Loucy (cell line): ENCODE measurements at regions not wholly inside any gene's neighbourhood (a gene's known extent, or its start where the extent isn't known, plus 50 kb on each side); places are given as distances from the start of the nearest gene placed in this dataset.

Experiments used
- H2AFZ ChIP-seq: fragments of 200-600 bp; sonication (generic); 2 replicates; pipeline ENCODE4 v1.6.0; 2016; ENCODE audit warnings: antibody characterized with exemption, mild to moderate bottlenecking, low read length, moderate library complexity
- H3F3A ChIP-seq: fragments of 200-600 bp; 2 replicates; pipeline ENCODE4 v1.6.0; 2016; ENCODE audit warnings: antibody characterized with exemption, low read depth, mild to moderate bottlenecking
- H3K27me3 ChIP-seq: fragments of 200-600 bp; sonication (generic); 2 replicates; pipeline ENCODE4 v1.6.1; 2014; ENCODE audit warnings: low read length, mild to moderate bottlenecking; ENCODE audit not compliant: insufficient read depth, poor library complexity, severe bottlenecking
- H3K36me3 ChIP-seq: fragments of 200-600 bp; sonication (generic); 2 replicates; pipeline ENCODE4 v1.6.1; 2016; ENCODE audit warnings: low read length; ENCODE audit not compliant: insufficient read depth
- H3K4me1 ChIP-seq: fragments of 200-600 bp; sonication (generic); 2 replicates; pipeline ENCODE4 v1.5.1; 2014; ENCODE audit warnings: low read length, mild to moderate bottlenecking; ENCODE audit not compliant: insufficient read depth, poor library complexity, severe bottlenecking
- H3K4me2 ChIP-seq: fragments of 200-600 bp; sonication (generic); 2 replicates; pipeline ENCODE4 v1.6.0; 2014; ENCODE audit warnings: antibody characterized with exemption, low read length, low read depth, mild to moderate bottlenecking; ENCODE audit not compliant: poor library complexity, severe bottlenecking
- H3K4me3 ChIP-seq: fragments of 200-600 bp; sonication (generic); 2 replicates; pipeline ENCODE4 v1.5.1; 2014; ENCODE audit warnings: low read length, mild to moderate bottlenecking, mixed read lengths; ENCODE audit not compliant: poor library complexity, severe bottlenecking
- H3K79me2 ChIP-seq: fragments of 200-600 bp; sonication (generic); 2 replicates; pipeline ENCODE4 v1.6.1; 2014; ENCODE audit warnings: low read length; ENCODE audit not compliant: insufficient read depth
- H3K9ac ChIP-seq: fragments of 200-600 bp; sonication (generic); 2 replicates; pipeline ENCODE4 v1.6.0; 2014; ENCODE audit warnings: mild to moderate bottlenecking, low read depth, low read length, moderate library complexity; ENCODE audit not compliant: poor library complexity, severe bottlenecking
- H3K9me2 ChIP-seq: fragments of 200-600 bp; sonication (generic); replicated peaks from 2 replicates; pipeline ENCODE4 v1.6.1; 2016; ENCODE audit warnings: low read depth, low read length, mixed read lengths
- H3K9me3 ChIP-seq: fragments of 200-600 bp; sonication (generic); 2 replicates; pipeline ENCODE4 v1.6.1; 2014; ENCODE audit warnings: mild to moderate bottlenecking, antibody characterized with exemption, low read length, low read depth; ENCODE audit not compliant: insufficient read depth
- H4K20me1 ChIP-seq: fragments of 200-600 bp; sonication (generic); 2 replicates; pipeline ENCODE4 v1.6.0; 2014; ENCODE audit warnings: antibody characterized with exemption, low read length, mild to moderate bottlenecking; ENCODE audit not compliant: insufficient read depth, poor library complexity, severe bottlenecking
- CTCF ChIP-seq: fragments of 200-600 bp; sonication (generic); conservative IDR thresholded peaks from 2 replicates; pipeline ENCODE4 v1.5.1; 2014; ENCODE audit warnings: mild to moderate bottlenecking, antibody characterized with exemption, low read length
- EZH2phosphoT487 ChIP-seq: fragments of 200-600 bp; IDR thresholded peaks from 2 replicates; pipeline ENCODE4 v1.6.1; 2018; ENCODE audit warnings: antibody characterized with exemption, mild to moderate bottlenecking, moderate library complexity, borderline replicate concordance

- H3K4me2 ChIP-seq = peak overlapping the region; percentile 83
- H3K79me2 ChIP-seq = peaks cover 12% of the 10 kb centered on the region; the same call in 1 of the 2 replicates
- no peaks in the 10 kb centered on the region for H3K9me3 ChIP-seq
- peak overlapping the region; percentile 80 for H3K4me3 ChIP-seq
- peak overlapping the region; percentile 96 for H3K9ac ChIP-seq
- no peaks in the 10 kb centered on the region for H3K9me2 ChIP-seq
- no peaks in the 10 kb centered on the region for H3K27me3 ChIP-seq
- TF ChIP-seq CTCF (no peak), EZH2phosphoT487 (no peak)
- no peaks in the 10 kb centered on the region for H4K20me1 ChIP-seq
- 0 out of 2 replicates have a peak, but pooled peaks cover 3% of the 10 kb centered on the region for H3F3A ChIP-seq
- H3K4me1 ChIP-seq = peaks cover 49% of the 10 kb centered on the region
- no peaks in the 10 kb centered on the region for H3K36me3 ChIP-seq
- H2AFZ ChIP-seq = 0 out of 2 replicates have a peak overlapping the region, but pooled peaks have one; percentile 14
Observed at GRCh38 chr14:106203438-106203837, 677.1 kb downstream of the TMEM121 start.

GRCh38 chr14:106204063-106204462 is 677.7 kb downstream of the TMEM121 start:
- no peaks in the 10 kb centered on the region for H3K9me3 ChIP-seq
- no peaks in the 10 kb centered on the region for H3K27me3 ChIP-seq
- no peaks in the 10 kb centered on the region for H3K36me3 ChIP-seq
- H4K20me1 ChIP-seq = no peaks in the 10 kb centered on the region
- H3K9ac ChIP-seq = peak overlapping the region; percentile 96
- TF ChIP-seq CTCF (peak; percentile 25; the same call in 1 of the 2 replicates), EZH2phosphoT487 (no peak)
- 0 out of 2 replicates have a peak overlapping the region, but pooled peaks have one; percentile 14 for H2AFZ ChIP-seq
- peak overlapping the region; percentile 83 for H3K4me2 ChIP-seq
- H3K9me2 ChIP-seq = no peaks in the 10 kb centered on the region
- peaks cover 48% of the 10 kb centered on the region for H3K4me1 ChIP-seq
- peak overlapping the region; percentile 80 for H3K4me3 ChIP-seq
- H3K79me2 ChIP-seq = peaks cover 12% of the 10 kb centered on the region; the same call in 1 of the 2 replicates
- H3F3A ChIP-seq = 0 out of 2 replicates have a peak, but pooled peaks cover 3% of the 10 kb centered on the region

- Histone ChIP-seq H3K9me3 (no peaks in the 10 kb centered on the region), H3K36me3 (no peaks in the 10 kb centered on the region)
Observed at GRCh38 chr14:106207316-106207715, 680.9 kb downstream of the TMEM121 start.

More at GRCh38 chr14:106207316-106207715, 680.9 kb downstream of the TMEM121 start:
- Histone ChIP-seq H3K79me2 (peaks cover 12% of the 10 kb centered on the region; the same call in 1 of the 2 replicates), H3K9me2 (no peaks in the 10 kb centered on the region), H3K4me2 (peak overlapping the region; percentile 34), H4K20me1 (no peaks in the 10 kb centered on the region), H3K9ac (peak overlapping the region; percentile 34), H3K4me3 (no peak overlapping the region), H3K4me1 (peaks cover 39% of the 10 kb centered on the region), H3K27me3 (no peaks in the 10 kb centered on the region), H2AFZ (no peak overlapping the region), H3F3A (no peaks in the 10 kb centered on the region)
- TF ChIP-seq CTCF (no peak), EZH2phosphoT487 (no peak)
